Right kidney (tissue), 1 donor: ENCODE measurements at regions not wholly inside any gene's neighbourhood (a gene's known extent, or its start where the extent isn't known, plus 50 kb on each side); places are given as distances from the start of the nearest gene placed in this dataset.

ENCODE experiments used
- DNase-seq: peaks from one replicate; pipeline ENCODE4 v3.0.0-alpha.2; 2016

DNA sequence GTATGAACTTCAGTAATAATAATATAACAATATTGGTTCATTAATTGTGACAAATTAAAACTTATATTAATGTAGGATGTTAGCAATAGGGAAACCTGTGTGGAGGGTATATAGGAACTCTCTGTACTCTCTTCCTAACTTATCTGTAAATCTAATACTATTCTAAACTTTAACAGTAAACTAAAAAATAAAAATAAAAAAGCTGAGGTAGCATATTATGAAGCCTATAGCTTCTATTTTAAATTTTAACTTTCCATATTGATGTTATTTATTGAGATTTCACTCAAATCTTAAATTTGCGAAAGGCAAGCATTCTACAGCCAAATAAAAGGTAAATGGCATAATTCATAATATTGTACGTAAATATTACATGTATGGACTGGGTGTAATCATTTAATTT lies 326.4 kb downstream of the MEI4 start:
- DNase-seq, result no peak

DNA sequence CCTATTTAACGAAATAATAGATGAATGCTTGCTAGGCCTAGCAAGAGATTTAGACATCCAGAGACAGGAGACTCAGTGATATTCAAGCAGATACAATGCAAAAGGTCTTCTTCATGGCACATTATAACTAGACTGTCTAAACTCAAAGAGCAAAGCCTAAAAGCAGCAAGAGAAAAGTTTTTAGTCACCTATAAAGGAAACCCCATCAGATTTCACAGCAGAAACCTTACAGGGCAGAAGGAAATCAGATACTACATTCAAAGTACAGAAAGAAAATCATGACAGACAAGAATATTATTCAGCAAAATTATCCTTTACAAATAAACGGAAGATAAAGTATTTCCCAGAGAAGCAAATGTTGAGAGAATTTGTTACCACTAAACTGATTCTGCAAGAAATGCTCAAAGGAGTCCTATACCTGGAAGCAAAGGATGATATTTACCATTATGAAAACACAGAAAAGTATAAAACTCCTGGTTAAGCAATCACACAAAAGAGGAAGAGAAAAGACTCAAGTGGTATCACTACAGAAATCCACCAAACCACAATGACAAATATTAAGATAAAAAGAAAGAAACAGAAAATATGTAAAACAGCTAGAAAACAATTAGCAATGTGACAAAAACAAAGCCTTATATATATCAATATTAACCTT lies 333.7 kb downstream of the MEI4 start:
- no peak for DNase-seq

DNA sequence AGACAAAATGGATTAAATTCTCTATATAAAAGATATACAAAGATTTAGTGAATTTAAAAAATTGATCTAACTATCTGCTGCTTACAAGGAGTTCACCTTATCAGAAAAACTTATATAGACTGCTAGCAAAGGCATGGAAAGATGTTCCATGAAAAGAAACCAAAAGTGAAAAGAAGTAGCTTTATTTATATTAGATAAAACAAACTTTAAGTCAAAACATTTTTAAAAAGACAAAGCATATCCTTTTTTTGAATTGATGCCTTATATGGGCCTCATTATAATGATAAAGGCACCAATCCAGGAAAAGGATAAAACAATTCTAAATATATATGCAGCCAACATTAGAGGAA lies 334.2 kb downstream of the MEI4 start:
- DNase-seq, result no peak

DNA sequence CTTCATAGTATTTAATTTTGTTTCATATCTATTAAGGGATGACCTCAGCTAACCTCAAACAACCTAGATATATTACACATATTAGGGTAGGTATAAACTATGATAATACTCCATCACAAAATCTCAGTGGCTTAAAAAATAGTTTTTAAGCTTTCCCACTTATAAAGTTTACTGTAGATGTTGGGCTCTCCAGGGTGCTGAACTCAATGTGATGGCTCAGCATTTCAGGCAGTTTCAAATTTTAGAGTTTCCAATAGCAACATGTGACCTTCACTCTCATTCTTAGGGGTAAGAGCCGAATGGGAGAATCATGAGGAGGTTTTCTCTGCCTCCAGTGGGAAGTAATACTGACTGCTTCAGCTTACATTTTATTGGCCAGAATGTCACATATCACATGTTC lies 357.3 kb downstream of the MEI4 start:
- no peak for DNase-seq

DNA sequence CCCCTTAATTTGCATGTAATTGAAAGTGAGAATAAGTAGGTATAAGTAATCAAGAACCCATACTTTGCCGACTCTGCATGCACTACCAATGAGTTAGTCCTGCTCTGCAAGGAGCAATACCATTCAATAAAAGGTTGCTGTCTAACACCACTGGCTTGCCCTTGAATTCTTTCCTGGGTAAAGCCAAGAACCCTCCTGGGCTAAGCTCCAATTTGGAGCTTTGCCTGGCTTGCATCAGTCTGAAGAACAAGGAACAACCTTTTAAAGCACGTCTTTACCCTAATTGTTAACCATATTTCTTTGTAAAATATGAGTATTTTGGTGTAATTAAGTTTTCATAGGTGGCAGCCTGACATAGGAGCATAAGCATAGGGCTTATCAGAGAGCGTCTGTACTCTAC lies 367.7 kb downstream of the MEI4 start:
- no peak for DNase-seq

DNA sequence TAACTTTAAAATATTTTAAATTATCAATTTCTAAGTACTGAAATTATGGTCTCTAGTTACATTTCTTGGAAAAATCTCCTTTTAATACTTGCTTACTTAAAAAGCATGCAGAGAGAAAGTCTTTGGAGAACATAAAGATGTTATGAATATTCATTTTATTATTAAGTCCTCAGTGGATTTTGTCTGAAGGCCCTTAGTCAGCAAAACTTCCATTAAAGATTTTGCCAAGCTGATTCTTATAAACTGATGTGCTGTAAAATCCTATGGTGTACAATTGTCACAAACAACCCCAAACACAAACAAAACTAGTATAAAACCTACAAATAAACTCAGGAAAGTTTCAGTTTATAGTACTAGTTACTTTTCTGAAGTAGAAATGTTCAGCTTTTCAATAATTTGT lies 372.7 kb downstream of the MEI4 start:
- no peak for DNase-seq

DNA sequence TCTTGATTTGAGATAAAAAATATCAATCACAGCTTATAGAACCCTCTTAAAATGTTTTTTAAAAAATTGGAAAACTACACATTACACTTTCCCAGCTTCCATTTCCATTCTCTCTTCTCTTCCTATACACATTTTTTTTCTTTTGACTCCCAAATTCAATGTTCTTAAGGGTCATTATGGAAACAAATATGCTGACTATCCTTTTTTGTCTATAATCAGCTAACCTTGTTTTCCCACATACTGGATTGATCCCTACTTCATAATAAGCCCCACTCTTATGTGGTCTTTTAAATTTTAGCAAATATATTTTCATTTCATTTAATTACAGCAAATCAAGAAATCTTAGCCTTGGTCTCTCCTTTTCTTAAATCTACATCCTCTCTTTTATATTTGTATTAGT lies 378.4 kb downstream of the MEI4 start:
- DNase-seq, result no peak

DNA sequence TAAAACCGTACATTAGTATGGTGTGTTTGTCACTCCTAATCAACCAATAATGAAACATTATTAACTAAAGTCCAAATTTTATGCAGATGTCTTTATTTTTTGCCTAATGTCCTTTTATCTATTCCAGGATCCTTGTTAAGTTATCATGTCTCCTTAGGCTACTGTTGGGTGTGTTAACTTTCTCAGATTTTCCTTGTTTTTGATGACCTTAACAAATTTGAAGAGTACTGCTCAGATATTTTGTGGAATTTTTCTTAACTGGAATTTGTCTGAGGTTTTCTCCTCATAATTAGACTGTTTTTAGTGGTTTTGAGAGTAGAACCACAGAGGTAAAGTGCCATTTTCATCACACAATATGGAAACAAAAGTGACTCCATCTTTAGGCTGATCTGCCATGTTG lies 406.3 kb downstream of the MEI4 start:
- DNase-seq, result no peak

DNA sequence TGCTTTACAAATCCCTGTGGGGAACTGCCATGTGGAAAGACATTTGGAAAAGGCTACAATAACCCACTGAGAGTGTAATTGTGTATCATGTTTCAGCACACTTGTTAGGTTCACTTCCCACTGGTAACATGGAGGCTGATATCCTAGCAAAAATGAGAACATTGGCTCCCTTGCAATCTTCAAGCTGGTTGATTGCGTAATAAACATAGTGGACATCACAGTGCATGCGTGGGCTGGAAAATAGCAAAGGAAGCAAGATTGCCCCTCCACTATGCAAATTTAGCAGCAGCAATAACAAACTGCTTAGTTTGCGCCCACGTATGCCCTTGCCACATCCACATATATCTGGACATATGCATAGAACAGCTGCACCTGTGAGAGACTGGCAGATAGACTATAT lies 410.2 kb downstream of the MEI4 start:
- no peak for DNase-seq

DNA sequence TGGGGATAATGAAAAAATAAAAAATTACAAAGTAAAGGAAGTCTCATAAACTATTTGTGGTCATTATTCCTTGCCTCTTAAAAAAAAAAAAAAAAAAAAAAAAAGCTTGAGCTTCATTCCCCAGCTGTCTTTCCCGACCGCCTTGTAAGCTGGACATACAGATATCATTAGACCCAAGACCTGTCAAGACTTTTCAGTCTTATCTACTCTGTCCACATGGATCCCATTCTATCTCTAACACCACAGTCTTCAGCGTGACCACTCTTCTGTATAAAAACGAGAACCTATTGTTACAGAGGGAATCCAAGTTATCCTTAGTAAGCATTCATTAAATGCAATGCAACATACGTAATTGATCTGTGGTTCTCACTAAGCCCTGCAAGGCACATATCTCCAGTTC lies 423.5 kb downstream of the MEI4 start:
- DNase-seq, result no peak

DNA sequence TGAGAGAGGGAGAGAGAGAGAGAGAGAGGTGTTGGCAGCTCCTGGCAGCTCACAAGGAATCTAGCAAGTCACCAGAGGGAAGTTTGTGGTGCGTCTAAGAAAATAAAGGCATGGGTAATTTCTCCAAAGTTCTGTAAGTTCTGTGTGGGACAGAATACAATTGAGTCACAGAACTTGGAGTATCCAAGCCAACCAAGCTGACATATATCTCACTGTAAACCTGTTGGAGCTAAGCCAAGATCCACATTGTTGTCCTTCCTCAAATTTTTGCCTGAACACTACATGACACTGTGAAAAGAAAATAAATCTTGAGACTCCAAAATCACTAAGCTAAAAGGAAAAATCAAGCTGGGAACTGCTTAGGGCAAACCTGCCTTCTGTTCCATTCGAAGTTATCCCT lies 436.7 kb downstream of the MEI4 start:
- DNase-seq, result no peak

DNA sequence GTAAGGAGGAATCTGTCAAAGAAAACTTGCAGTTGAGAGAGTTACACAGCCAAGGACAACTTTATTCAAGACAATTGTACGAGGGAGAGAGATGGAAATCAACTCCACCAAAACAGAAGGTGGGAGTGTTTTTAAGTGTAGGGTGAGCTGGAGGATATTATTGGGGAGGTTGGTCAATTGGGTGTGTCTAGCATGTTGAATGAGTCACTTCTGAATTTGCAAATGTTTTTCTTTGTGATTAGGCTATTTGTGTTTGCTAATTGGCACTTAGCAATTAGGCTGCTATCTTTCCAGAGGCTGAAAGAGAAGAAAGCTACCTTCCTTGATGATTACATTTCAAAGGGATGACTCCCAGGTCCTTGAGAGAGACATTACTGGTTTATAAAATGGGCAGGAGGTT lies 441.1 kb downstream of the MEI4 start:
- no peak for DNase-seq

DNA sequence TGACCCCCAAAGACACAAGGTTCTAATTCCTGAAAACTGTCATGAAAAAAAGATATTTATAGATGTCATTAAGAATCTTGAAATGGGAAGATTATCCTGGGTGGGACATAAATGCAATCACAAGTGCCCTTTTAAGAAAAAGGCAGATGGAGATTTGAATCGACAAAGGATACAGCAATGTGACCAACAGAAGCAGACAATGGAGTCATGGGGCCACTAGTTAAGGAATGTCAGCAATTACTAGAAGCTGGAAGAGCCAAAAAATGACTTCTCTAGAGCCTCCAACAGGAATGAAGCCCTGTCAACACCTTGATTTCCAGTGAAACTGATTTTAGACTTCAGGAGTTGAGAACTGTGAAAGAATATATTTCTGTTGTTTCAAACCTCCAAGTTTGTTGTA lies 448.5 kb downstream of the MEI4 start:
- DNase-seq, result no peak

DNA sequence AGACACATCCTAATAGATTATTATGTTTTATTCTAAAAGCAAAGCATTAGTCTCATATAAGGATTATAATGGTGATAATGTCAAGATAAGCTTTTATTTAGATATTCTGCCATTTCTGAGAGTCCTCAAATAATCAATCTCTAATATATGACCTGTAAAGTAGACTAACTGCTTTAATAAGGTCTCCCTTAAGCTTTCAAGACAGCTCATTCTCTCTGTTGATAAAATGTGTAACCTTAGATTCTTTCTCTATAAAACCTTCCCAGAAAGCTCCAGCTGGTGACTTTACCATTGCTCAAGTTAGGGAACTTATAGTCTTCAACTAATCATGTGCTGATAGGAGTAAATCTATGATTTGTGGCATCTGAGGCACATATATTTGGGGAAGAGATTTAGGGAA lies 457.8 kb downstream of the MEI4 start:
- DNase-seq, result no peak

DNA sequence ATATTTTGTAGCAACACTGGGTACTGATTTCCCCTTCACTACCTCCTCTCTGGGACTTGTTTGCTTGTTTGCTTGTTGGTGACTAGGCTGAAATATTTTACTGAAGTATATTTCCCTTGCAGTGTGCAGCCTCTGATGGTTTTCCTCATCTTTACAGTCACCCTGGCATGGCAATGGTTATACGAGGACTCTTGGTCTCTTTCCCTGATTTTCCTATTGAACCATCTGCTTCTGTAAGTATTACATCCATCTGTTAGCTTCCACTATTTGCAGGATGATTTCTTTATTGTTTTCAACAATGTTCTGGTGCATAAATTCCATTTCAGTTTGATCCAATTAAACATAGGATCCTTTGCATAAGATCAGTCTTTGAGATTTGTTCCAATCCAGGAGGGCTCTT lies 465.1 kb downstream of the MEI4 start:
- no peak for DNase-seq

DNA sequence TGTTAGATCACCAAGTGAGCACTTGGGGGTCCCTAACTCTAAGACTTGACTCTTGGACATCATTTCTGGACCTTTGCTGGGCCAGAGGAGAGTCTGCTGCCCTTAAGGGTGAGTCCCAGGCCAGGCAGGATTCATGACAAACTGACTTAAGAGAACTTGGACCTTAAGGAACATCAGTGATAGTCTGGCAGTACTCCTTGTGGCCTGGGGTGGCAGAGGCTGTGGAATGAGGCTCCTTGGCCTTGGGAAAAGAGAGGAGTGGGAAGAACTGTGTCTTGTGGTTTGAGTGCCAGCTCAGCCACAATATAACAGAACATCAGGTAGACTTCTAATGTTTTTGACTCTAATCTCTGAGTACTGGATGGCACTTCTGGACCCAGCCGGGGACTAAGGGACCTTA lies 478.7 kb downstream of the MEI4 start:
- DNase-seq, result no peak

DNA sequence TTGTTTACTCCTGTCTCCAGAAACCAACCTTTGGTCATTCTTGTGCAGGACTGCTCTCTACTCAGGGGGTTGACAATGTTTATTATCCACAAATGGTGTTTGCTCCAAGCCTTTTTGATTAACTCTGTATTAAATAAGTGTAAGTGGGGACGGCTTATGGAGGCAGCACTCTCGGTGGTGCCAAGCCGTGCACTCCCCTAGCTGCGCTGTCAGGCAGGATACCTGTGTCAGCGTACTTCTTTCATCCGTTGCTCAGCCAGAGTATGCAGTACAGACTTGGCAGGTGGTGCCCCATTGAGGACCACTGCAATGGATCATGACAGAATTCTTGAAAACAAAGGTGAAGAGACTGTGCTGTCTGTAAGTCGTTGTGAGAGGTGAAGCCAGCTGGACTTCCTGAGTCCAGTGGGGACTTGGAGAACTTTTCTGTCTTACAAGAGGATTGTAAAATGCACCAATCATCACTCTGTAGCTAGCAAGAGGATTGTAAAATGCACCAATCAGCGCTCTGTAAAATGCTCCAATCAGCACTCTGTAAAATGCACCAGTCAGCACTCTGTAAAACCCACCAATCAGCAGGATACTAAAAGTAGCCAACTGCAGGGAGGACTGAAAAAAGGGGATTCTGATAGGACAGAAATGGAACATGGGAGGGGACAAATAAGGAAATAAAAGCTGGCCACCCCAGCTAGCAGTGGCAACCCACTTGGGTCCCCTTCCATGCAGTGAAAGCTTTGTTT lies 480.0 kb downstream of the MEI4 start:
- DNase-seq, result no peak

DNA sequence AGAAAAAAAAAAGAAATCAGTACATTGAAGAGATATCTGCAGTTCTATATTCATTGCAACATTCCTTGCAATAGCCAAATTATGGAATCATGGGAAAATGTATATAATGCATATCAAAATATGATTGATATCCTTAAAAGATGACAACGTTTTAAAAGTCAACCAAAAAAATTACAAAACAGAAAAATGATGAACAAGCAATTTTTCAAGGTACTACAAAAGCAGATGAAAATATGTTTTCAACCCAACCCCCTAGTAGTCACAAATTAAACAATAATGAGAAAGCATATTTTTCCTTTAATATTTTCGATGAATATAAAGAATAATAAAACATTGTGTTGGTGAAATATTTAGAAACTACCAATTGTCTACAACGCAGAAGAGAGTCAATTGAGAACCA lies 497.6 kb downstream of the MEI4 start:
- DNase-seq, result no peak

DNA sequence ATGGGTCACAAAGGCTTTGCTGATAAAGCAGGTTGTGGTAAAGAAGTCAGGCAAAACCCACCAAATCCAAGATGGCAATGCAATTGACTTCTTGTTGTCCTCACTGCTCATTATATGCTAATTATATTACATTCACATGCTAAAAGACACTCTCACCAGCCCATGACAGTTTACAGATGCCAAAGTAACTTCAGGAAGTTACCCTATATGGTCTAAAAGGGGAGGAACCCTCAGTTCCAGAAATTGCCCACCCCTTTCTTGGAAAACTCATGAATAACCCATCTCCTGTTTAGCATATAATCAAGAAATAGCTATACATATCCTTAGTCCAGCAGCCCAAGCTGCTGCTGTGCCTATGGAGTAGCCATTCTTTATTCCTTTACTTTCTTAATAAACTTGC lies 501.1 kb downstream of the MEI4 start:
- DNase-seq, result no peak

DNA sequence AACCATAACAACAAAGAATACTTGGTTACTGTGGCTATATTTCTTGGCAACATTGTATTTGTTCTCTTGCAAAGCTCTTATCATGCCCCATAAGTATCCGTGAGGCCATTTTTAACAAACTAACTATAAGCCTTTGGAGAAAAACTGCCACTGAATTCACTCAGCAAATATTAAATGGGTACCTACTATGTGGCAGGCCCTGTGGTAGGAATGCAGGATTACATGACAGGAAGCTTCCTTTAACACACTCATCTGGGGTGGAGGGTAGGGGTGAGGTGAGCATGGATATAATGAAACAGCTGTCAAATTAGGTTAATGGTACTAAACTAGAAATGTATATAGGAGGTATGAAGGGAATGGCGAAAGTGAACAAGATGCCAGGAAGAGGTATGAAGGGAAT lies 504.8 kb downstream of the MEI4 start:
- DNase-seq, result no peak

DNA sequence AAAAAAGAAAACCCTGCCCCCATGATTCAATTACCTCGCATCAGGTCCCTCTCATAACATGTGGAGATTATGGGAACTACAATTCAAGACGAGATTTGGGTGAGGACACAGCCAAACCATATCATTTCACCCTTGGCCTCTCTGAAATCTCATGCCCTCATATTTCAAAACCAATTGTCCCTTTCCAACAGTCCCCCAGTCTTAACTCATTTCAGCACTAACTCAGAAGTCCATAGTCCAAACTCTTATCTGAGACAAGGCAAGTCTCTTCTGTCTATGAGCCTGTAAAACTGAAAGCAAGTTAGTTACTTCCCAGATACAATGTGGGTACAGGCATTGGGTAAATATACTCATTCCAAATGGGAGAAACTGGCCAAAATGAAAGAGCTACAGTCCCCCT lies 536.1 kb downstream of the MEI4 start:
- no peak for DNase-seq

DNA sequence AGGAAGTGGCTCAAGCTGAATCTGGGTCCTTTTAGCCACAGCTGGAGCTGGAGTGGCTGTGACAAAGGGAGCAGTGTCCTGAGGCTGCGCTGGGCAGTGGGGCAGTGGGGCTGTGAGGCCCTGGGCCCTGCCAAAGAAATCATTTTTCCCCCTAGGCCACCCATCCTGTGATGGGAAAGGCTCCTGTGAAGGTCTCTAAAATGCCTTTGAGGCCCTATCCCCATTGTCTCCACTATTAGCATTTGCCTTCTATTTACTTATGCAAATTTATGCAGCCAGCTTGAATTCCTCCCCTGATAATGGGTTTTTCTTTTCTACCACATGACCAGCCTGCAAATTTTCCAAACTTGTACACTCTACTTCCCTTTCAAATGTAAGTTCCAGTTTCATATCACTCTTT lies 539.2 kb downstream of the MEI4 start:
- DNase-seq, result no peak

DNA sequence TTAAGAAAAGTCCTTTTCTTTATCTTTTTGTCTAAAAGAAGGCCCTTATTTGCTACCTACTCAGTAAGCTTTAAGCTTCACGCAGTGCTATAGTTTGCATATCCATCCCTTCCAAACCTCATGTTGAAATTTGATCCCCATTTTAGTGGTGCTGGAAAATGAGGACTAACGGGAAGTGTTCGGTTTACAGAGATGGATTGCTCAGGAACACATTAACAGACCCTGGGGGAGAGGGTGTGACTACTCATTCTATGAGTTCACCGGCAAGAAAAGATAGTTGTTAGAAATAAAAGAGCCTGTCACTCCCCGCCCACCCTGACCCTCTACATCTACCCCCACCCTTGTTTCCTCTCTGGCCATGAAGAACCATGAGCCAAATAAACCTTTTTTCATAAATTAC lies 546.2 kb downstream of the MEI4 start:
- DNase-seq, result no peak

DNA sequence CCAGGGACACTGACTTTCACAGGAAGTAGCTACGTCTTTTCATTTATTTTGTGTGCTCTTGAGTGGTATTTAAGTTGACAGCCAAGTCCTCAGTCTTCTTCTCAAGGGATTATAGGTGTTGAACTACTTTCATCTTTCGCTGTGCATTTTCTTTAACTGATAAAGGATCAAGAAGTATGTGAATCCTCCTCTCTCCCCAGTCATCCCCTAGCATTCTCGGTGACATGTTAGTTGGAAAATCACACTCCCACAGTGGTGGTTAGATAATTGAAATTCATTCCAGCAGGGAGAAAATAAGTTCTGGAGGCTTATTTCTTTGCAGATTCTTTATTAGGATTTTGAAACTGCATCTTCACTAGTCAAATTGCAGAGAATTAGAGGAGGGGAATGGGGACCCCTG lies 569.4 kb downstream of the MEI4 start:
- DNase-seq, result no peak

DNA sequence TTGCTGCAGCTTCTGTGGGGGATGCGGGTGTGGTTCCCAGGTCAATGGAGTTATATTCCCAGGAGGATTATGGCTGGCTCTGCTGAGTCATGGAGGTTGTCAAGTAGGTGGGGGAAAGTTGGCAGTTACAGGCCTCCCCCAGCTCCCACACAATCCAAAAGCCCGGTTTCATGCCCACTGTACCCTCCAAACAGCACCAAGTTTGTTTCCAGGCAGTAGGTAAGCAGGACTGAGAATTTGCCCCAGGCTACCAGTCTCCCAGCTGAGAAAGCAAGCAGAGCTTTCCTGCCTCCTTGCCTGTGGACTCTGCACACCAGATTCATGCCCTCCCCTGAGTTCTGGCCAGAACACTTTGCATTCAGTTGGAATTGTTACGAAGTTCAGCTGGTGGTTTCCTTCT lies 578.2 kb downstream of the MEI4 start:
- no peak for DNase-seq
